Lower lobe of right lung (tissue), 2 donors: ENCODE measurements at regions not wholly inside any gene's neighbourhood (a gene's known extent, or its start where the extent isn't known, plus 50 kb on each side); places are given as distances from the start of the nearest gene placed in this dataset.

Experiments used
- ATAC-seq, 2 donors: fragments of 200-7000 bp; cut with Tn5 transposase; one replicate each; pipeline ENCODE4 v1.9.1; 2020 to 2022; ENCODE audit warnings: mild to moderate bottlenecking in 2 of 2, moderate library complexity in 2 of 2
- DNase-seq: peaks from one replicate; pipeline ENCODE4 v3.0.0-alpha.2; 2020
- H3K27ac ChIP-seq: fragments of 200-600 bp; one replicate; pipeline ENCODE4 v1.8.0; 2022
- H3K27me3 ChIP-seq: fragments of 200-600 bp; one replicate; pipeline ENCODE4 v1.8.0; 2022; ENCODE audit warnings: low read depth
- H3K36me3 ChIP-seq: fragments of 200-600 bp; one replicate; pipeline ENCODE4 v1.8.0; 2022; ENCODE audit warnings: mild to moderate bottlenecking
- H3K4me1 ChIP-seq: fragments of 200-600 bp; one replicate; pipeline ENCODE4 v1.8.0; 2022
- H3K4me3 ChIP-seq: fragments of 200-600 bp; one replicate; pipeline ENCODE4 v1.8.0; 2022; ENCODE audit warnings: mild to moderate bottlenecking
- H3K9me3 ChIP-seq: fragments of 200-600 bp; one replicate; pipeline ENCODE4 v1.8.0; 2022
- intact Hi-C: fragments of 100-400 bp; cut with DNase I; formaldehyde crosslinking; loops from one replicate; pipeline ENCODE4 v1.11.0; 2022
- TF ChIP-seq, protein P1 (sequence below): fragments of 200-600 bp; IDR thresholded peaks from one replicate; pipeline ENCODE4 v1.8.0; 2022; ENCODE audit warnings: antibody characterized with exemption, mild to moderate bottlenecking
- donor health status: DM: no; HTN: yes; CAD: no; lungs with severe emphysema.

DNA sequence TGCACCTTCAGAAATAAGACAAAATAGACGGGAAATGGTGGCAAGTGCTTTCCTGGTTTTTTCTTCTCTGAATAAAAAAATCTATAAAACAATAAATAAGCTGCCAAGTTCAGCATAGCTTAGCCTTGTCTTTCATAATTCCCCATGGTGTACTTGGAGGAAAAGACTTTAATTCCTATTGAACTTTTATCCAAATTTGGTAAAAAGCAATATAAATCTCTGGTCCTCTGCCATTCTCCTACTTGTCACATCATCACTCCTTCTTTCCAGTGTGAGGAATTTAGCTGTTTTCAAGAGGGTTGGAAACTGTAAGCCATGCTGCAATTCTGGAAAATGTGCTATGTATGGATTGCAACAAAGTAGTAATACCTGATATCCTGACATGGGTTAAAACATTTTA lies 551.8 kb upstream of the KIF2B start:
- Histone ChIP-seq H3K36me3 (no peaks in the 10 kb centered on the region), H3K4me3 (no peak overlapping the region), H3K27ac (no peak overlapping the region), H3K27me3 (no peaks in the 10 kb centered on the region), H3K4me1 (no peaks in the 10 kb centered on the region), H3K9me3 (no peaks in the 10 kb centered on the region)
- ATAC-seq (no peak), DNase-seq (no peak)
- TF ChIP-seq, protein P1, sequence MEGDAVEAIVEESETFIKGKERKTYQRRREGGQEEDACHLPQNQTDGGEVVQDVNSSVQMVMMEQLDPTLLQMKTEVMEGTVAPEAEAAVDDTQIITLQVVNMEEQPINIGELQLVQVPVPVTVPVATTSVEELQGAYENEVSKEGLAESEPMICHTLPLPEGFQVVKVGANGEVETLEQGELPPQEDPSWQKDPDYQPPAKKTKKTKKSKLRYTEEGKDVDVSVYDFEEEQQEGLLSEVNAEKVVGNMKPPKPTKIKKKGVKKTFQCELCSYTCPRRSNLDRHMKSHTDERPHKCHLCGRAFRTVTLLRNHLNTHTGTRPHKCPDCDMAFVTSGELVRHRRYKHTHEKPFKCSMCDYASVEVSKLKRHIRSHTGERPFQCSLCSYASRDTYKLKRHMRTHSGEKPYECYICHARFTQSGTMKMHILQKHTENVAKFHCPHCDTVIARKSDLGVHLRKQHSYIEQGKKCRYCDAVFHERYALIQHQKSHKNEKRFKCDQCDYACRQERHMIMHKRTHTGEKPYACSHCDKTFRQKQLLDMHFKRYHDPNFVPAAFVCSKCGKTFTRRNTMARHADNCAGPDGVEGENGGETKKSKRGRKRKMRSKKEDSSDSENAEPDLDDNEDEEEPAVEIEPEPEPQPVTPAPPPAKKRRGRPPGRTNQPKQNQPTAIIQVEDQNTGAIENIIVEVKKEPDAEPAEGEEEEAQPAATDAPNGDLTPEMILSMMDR = no peak
- intact Hi-C loops = no loop called here

DNA sequence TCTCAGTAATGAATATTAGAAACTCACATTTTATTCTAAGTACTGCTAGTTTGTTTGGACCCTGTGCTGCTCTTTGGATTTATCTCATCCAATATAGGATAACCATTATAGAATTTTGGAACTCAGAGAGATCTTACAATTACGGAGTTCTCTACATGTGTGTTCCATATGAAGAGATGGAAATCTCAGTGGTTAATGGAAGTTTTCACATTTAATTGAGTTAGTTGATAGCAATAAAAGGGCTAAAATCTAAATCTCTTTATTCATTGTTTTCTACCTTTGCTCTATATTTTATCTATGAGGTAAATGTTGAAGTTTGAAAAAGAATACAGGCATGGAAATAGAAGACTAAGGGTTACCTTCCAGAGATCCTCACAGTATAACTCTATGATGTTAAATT lies 558.0 kb upstream of the KIF2B start:
- no peak for ATAC-seq
- intact Hi-C loops = no loop called here
- Histone ChIP-seq H3K4me1 (no peaks in the 10 kb centered on the region), H3K27me3 (no peaks in the 10 kb centered on the region), H3K27ac (no peak overlapping the region), H3K9me3 (no peaks in the 10 kb centered on the region), H3K36me3 (no peaks in the 10 kb centered on the region), H3K4me3 (no peak overlapping the region)
- TF ChIP-seq, protein P1 = no peak
- DNase-seq = no peak

DNA sequence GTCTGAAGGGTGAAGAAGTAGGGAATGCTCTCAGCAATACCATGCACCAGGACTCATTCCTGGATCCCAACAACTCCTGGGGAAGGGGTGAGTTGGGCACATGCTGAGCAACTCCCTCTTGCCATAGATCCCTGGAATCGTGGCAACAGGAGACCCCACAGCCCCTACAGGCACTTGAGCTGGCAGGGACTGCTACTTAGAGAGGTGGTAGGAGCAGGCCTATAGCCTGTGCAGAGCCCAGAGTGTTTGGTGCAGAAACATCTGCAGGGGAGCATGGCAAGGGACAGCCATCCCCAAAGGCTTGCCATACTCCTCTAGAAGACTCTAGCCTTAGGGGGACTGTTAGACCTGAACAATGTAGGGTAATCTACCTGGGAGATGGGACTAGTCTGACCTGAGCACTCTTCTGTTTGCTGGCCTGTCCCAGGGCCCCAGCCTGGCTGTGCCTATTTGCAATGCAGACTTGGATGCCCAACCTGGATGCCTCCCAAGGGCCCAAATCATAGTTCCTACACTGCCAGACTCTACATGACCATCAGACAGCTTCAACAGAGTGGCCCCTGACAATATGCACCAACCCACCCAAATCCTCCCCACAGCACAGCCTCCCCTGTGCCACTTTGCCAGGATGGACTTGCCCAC lies 568.6 kb upstream of the KIF2B start:
- Histone ChIP-seq H3K27ac (no peak overlapping the region), H3K27me3 (no peaks in the 10 kb centered on the region), H3K36me3 (no peaks in the 10 kb centered on the region), H3K4me1 (no peaks in the 10 kb centered on the region), H3K4me3 (no peak overlapping the region), H3K9me3 (no peaks in the 10 kb centered on the region)
- intact Hi-C loops = no loop called here
- ATAC-seq (no peak), DNase-seq (no peak)
- TF ChIP-seq, protein P1 = no peak

DNA sequence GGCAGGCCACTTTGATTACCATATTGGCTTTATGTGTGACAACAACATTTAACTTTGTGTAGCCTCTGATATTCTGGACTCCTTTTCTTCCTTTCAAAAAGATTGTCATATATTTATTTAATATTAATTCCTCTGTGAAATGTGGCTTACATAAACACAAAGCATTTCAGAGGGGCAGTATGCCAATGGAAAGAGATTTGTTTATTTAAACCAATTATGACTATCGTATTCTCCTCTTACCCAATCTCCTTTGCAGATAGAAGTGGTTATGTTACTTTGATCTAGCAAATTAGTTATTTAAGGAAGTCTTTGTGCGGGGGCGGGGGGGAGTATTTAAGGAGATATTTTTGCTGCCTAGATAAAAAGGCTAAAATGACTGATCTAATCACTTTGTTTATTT lies 573.7 kb upstream of the KIF2B start:
- intact Hi-C loops = no loop called here
- DNase-seq (no peak), ATAC-seq (no peak)
- H3K27me3 ChIP-seq = no peaks in the 10 kb centered on the region
- no peak overlapping the region for H3K4me3 ChIP-seq
- H3K4me1 ChIP-seq = no peaks in the 10 kb centered on the region
- H3K27ac ChIP-seq = no peak overlapping the region
- no peaks in the 10 kb centered on the region for H3K9me3 ChIP-seq
- TF ChIP-seq, protein P1 = no peak
- no peaks in the 10 kb centered on the region for H3K36me3 ChIP-seq

DNA sequence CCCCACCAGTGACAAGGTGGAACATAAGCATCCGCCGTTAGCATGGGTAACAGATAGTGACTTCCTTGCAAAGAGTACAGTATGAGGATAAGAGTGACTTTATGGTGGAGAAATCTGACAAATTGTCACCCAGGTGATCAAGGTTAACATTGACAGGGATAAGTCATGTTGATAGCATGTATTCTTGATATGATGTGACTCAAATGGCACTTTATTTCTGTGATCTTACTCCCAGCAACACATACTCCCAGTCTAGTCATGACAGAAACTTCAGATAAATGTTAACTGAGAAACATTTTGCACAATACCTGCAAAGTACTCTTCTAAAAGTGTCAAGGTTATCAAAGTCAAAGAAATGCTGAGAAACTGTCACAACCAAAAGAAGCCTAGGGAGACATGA lies 588.6 kb upstream of the KIF2B start:
- no peak overlapping the region for H3K4me3 ChIP-seq
- H3K27ac ChIP-seq = no peak overlapping the region
- intact Hi-C loops = no loop called here
- H3K4me1 ChIP-seq = no peaks in the 10 kb centered on the region
- H3K9me3 ChIP-seq = no peaks in the 10 kb centered on the region
- ATAC-seq (no peak), DNase-seq (no peak)
- no peaks in the 10 kb centered on the region for H3K27me3 ChIP-seq
- TF ChIP-seq, protein P1 = no peak
- no peaks in the 10 kb centered on the region for H3K36me3 ChIP-seq
